ENCODE measurements at regions not wholly inside any gene's neighbourhood (a gene's known extent, or its start where the extent isn't known, plus 50 kb on each side); places are given as distances from the start of the nearest gene placed in this dataset.

- H3K4me1 Mint-ChIP-seq (ENCODE audit: low read depth), result peaks cover 8% of the 10 kb centered on the region
- H3K36me3 ChIP-seq (ENCODE audit: insufficient read depth, low read length), result no peaks in the 10 kb centered on the region
- POLR2A ChIA-PET, result interaction anchor here (0.6 kb wide), 1 partner anchor 64 kb away, joined by 3 read pairs; no protein-coding TSS in a partner anchor
- no peak overlapping the region for H3K4me3 ChIP-seq (ENCODE audit: low read length)
- H3K4me1 ChIP-seq (ENCODE audit: insufficient read depth, low read length), result no peaks in the 10 kb centered on the region
- H3K27me3 ChIP-seq (ENCODE audit: control insufficient read depth in 1 of 2, insufficient read depth in 2 of 2, low read length in 2 of 2), result peaks cover 4 to 6% of the 10 kb centered on the region in 2 experiments
- H3K9me3 Mint-ChIP-seq, result no peaks in the 10 kb centered on the region
- H3K27ac ChIP-seq (ENCODE audit: low read depth in 1 of 2, low read length in 2 of 2), result no peak overlapping the region
- intact Hi-C loops (cut with DNase I, micrococcal nuclease), result no loop called here
- DNase-seq (no peak), ATAC-seq (ENCODE audit: poor library complexity) (no peak)
- H3K27ac Mint-ChIP-seq, result no peak overlapping the region
- no peaks in the 10 kb centered on the region for H3K9me3 ChIP-seq (ENCODE audit: control insufficient read depth in 1 of 2, insufficient read depth in 1 of 2, low read length in 2 of 2)
- H3K36me3 Mint-ChIP-seq (ENCODE audit: low read depth), result no peaks in the 10 kb centered on the region
- CTCF ChIA-PET, result no interaction called here
- no peak for TF ChIP-seq CTCF (IDR thresholded peaks at IDR 0.05)
- H3K27me3 Mint-ChIP-seq, result peaks cover 27% of the 10 kb centered on the region
- H3K4me3 Mint-ChIP-seq, result no peak overlapping the region
These were observed 291.7 kb downstream of the TCF7L2 start for GRCh38 chr10:113241599-113242360.

- ATAC-seq (ENCODE audit: poor library complexity), result no peak
These were observed 293.3 kb downstream of the TCF7L2 start for GRCh38 chr10:113243311-113243710.

DNA sequence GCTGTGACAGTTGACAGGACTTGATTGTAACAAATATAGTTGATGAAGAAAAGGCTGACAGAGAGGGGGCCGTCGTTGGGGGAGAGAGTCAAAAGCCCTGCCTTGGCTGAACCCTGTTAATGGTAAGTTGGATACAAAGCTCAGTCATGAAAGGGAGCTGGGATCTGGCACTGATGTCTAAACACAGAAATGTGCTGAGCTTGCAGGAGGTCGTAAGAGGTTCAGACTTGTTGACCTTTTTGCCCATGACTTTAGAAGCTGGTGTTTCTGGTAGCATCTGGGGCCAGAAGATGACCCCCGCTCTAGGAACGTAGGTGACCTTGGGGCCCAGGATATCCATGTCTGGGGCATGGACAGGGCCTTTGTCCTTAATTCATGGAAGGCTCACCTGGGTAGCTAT is 294.7 kb downstream of the TCF7L2 start:
- H3K27me3 Mint-ChIP-seq, result peaks cover 27% of the 10 kb centered on the region
- TF ChIP-seq CTCF (IDR thresholded peaks at IDR 0.05), result no peak
- no peak for DNase-seq
- Histone ChIP-seq H3K4me1 (ENCODE audit: insufficient read depth, low read length) (no peaks in the 10 kb centered on the region), H3K36me3 (ENCODE audit: insufficient read depth, low read length) (no peaks in the 10 kb centered on the region), H3K4me3 (ENCODE audit: low read length) (no peak overlapping the region), H3K27ac (ENCODE audit: low read depth in 1 of 2, low read length in 2 of 2) (no peak overlapping the region), H3K27me3 (ENCODE audit: control insufficient read depth in 1 of 2, insufficient read depth in 2 of 2, low read length in 2 of 2) (peaks cover 2 to 3% of the 10 kb centered on the region in 2 experiments), H3K9me3 (ENCODE audit: control insufficient read depth in 1 of 2, insufficient read depth in 1 of 2, low read length in 2 of 2) (no peaks in the 10 kb centered on the region)
- intact Hi-C loops (cut with DNase I, micrococcal nuclease), result no loop called here
- H3K36me3 Mint-ChIP-seq (ENCODE audit: low read depth), result no peaks in the 10 kb centered on the region
- H3K4me1 Mint-ChIP-seq (ENCODE audit: low read depth), result peaks cover 8% of the 10 kb centered on the region
- CTCF ChIA-PET, result no interaction called here
- no peaks in the 10 kb centered on the region for H3K9me3 Mint-ChIP-seq
- POLR2A ChIA-PET, result no interaction called here
- no peak overlapping the region for H3K27ac Mint-ChIP-seq
- H3K4me3 Mint-ChIP-seq, result no peak overlapping the region
- ATAC-seq (ENCODE audit: poor library complexity), result no peak

More at GRCh38 chr10:113243311-113243710, 293.3 kb downstream of the TCF7L2 start:
- Mint-ChIP-seq H3K36me3 (ENCODE audit: low read depth) (no peaks in the 10 kb centered on the region), H3K4me3 (no peak overlapping the region), H3K9me3 (no peaks in the 10 kb centered on the region), H3K27ac (no peak overlapping the region), H3K27me3 (peaks cover 27% of the 10 kb centered on the region), H3K4me1 (ENCODE audit: low read depth) (peaks cover 8% of the 10 kb centered on the region)
- H3K36me3 ChIP-seq (ENCODE audit: insufficient read depth, low read length), result no peaks in the 10 kb centered on the region
- CTCF ChIA-PET, result no interaction called here
- TF ChIP-seq CTCF (IDR thresholded peaks at IDR 0.05), result no peak
- no peak overlapping the region for H3K4me3 ChIP-seq (ENCODE audit: low read length)
- POLR2A ChIA-PET, result no interaction called here
- H3K4me1 ChIP-seq (ENCODE audit: insufficient read depth, low read length), result no peaks in the 10 kb centered on the region
- no peak for DNase-seq
- H3K9me3 ChIP-seq (ENCODE audit: control insufficient read depth in 1 of 2, insufficient read depth in 1 of 2, low read length in 2 of 2), result no peaks in the 10 kb centered on the region
- intact Hi-C loops (cut with DNase I, micrococcal nuclease), result no loop called here
- H3K27ac ChIP-seq (ENCODE audit: low read depth in 1 of 2, low read length in 2 of 2), result no peak overlapping the region
- peaks cover 3 to 6% of the 10 kb centered on the region in 2 experiments for H3K27me3 ChIP-seq (ENCODE audit: control insufficient read depth in 1 of 2, insufficient read depth in 2 of 2, low read length in 2 of 2)

Measured in CD4-positive, alpha-beta T cell (primary cell).